ENCODE measurements at regions not wholly inside any gene's neighbourhood (a gene's known extent, or its start where the extent isn't known, plus 50 kb on each side); places are given as distances from the start of the nearest gene placed in this dataset.
A peak's percentile ranks its signal among the peaks of the same experiment; 100 is the strongest.

DNA sequence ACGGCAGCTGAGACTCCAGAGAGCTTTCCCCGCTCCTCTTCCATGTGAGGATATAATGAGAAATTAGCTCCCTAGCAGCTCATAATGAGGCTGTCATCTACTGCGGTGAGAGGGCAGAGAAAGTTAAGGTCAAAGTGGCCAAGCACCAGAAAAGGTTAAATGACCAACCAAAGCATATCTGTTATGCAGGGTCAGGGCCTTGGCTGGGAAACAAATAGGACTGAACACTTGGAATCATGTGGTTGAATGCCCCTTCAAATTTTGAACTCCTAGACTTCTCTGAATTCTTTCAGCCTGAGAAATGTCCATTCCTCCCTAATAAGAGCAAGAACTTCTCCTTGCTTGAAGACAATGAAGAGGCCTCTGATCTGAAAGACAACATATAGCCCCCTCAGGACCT, 115.9 kb downstream of the TM2D1 start:
- H3K27me3 ChIP-seq (ENCODE audit: insufficient read depth, low read length): no peaks in the 10 kb centered on the region
- no peaks in the 10 kb centered on the region for H3K79me2 ChIP-seq (ENCODE audit: insufficient read depth, low read length)
- no peaks in the 10 kb centered on the region for H3K36me3 ChIP-seq (ENCODE audit: insufficient read depth, low read length)
- H3K9me3 ChIP-seq (ENCODE audit: low read depth, low read length): no peaks in the 10 kb centered on the region
- no peak overlapping the region for H3K27ac ChIP-seq (ENCODE audit: low read depth, low read length)
- H3K4me1 ChIP-seq (ENCODE audit: insufficient read depth, low read length): peaks cover 14% of the 10 kb centered on the region
- H2AFZ ChIP-seq (ENCODE audit: low read length): no peak overlapping the region
- no peak overlapping the region for H3K4me2 ChIP-seq (ENCODE audit: insufficient read depth, low read length)
- no peak overlapping the region for H3K4me3 ChIP-seq (ENCODE audit: insufficient read depth, low read length)
- DNase-seq (ENCODE audit: insufficient read length, low spot score, missing footprints): no peak
- TF ChIP-seq, protein P1, sequence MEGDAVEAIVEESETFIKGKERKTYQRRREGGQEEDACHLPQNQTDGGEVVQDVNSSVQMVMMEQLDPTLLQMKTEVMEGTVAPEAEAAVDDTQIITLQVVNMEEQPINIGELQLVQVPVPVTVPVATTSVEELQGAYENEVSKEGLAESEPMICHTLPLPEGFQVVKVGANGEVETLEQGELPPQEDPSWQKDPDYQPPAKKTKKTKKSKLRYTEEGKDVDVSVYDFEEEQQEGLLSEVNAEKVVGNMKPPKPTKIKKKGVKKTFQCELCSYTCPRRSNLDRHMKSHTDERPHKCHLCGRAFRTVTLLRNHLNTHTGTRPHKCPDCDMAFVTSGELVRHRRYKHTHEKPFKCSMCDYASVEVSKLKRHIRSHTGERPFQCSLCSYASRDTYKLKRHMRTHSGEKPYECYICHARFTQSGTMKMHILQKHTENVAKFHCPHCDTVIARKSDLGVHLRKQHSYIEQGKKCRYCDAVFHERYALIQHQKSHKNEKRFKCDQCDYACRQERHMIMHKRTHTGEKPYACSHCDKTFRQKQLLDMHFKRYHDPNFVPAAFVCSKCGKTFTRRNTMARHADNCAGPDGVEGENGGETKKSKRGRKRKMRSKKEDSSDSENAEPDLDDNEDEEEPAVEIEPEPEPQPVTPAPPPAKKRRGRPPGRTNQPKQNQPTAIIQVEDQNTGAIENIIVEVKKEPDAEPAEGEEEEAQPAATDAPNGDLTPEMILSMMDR (IDR thresholded peaks at IDR 0.05; ENCODE audit: extremely low read depth, low read depth, low read length): no peak
- H4K20me1 ChIP-seq (ENCODE audit: insufficient read depth, low read length): no peaks in the 10 kb centered on the region

DNA sequence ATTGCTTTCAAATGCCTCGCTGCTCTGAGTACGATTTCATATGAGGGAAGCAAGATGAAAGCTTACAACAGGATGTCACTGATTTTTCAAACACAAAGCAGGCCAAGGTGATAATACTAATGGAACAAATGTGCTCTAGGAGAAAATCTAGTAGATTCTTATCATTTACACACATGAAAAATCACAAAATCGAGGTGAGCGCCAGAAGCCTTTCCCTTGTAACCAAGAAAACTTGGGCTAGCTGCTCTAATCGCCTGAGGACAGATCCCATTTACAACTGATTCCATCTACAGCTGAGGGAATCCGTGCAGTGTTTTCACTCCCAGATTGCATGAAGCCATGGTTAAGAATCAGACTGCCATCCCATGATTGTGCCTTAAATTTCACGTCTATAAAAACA, 117.5 kb downstream of the TM2D1 start:
- Histone ChIP-seq H3K79me2 (ENCODE audit: insufficient read depth, low read length) (no peaks in the 10 kb centered on the region), H3K36me3 (ENCODE audit: insufficient read depth, low read length) (no peaks in the 10 kb centered on the region), H3K27me3 (ENCODE audit: insufficient read depth, low read length) (no peaks in the 10 kb centered on the region), H2AFZ (ENCODE audit: low read length) (peak overlapping the region; percentile 85), H3K4me3 (ENCODE audit: insufficient read depth, low read length) (no peak overlapping the region), H3K4me2 (ENCODE audit: insufficient read depth, low read length) (no peak overlapping the region), H3K27ac (ENCODE audit: low read depth, low read length) (no peak overlapping the region), H3K9me3 (ENCODE audit: low read depth, low read length) (no peaks in the 10 kb centered on the region), H3K4me1 (ENCODE audit: insufficient read depth, low read length) (peaks cover 14% of the 10 kb centered on the region), H4K20me1 (ENCODE audit: insufficient read depth, low read length) (no peaks in the 10 kb centered on the region)
- DNase-seq (ENCODE audit: insufficient read length, low spot score, missing footprints): no peak
- TF ChIP-seq, protein P1 (IDR thresholded peaks at IDR 0.05; ENCODE audit: extremely low read depth, low read depth, low read length): no peak

DNA sequence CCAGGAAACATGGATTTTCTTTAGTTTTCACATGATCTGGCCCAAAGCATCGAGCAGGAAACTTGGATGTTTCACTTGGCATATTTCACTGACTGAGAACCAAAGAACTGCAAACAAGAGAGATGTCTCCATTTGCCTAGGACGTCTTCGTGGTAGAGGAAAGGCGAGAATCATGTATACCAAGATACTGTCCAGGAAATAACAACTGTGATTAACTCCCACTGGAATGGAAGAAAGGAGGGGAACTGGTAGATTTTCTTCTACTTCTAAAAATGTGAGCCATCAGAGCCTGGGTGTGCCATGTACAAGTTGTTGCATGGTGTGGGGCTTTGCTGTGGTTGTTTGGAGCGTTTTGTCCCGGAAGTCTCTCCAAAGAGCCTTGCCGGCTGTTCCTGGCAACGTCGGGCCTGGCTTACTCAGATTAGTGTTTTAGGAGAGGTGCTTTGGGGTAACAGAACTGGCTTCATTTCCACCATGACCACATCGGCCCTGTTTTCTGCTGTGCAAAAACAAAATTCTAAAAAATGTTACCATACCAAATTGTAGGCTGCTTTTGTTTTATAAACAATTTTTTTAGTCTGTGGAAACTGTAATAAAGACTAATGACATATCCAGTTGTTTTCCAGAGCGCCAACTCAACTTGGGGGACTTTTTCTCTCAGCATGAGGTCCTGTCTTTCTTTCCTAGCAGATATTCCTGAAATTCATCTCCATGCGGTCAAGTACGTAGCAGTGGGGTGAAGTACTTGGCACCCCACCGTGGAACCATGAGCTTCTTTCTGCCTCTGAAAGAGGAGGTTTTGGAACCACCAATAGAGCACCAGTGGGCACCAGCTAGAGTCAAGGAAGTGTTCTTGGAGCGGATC, 118.3 kb downstream of the TM2D1 start:
- Histone ChIP-seq H4K20me1 (ENCODE audit: insufficient read depth, low read length) (no peaks in the 10 kb centered on the region), H3K4me1 (ENCODE audit: insufficient read depth, low read length) (peaks cover 14% of the 10 kb centered on the region), H3K27ac (ENCODE audit: low read depth, low read length) (peak overlapping the region; percentile 77), H3K36me3 (ENCODE audit: insufficient read depth, low read length) (no peaks in the 10 kb centered on the region), H2AFZ (ENCODE audit: low read length) (peak overlapping the region; percentile 85), H3K4me3 (ENCODE audit: insufficient read depth, low read length) (peak overlapping the region; percentile 36), H3K9me3 (ENCODE audit: low read depth, low read length) (no peaks in the 10 kb centered on the region), H3K27me3 (ENCODE audit: insufficient read depth, low read length) (no peaks in the 10 kb centered on the region), H3K4me2 (ENCODE audit: insufficient read depth, low read length) (peak overlapping the region; percentile 76), H3K79me2 (ENCODE audit: insufficient read depth, low read length) (no peaks in the 10 kb centered on the region)
- DNase-seq (ENCODE audit: insufficient read length, low spot score, missing footprints): no peak
- TF ChIP-seq, protein P1 (IDR thresholded peaks at IDR 0.05; ENCODE audit: extremely low read depth, low read depth, low read length): no peak

DNA sequence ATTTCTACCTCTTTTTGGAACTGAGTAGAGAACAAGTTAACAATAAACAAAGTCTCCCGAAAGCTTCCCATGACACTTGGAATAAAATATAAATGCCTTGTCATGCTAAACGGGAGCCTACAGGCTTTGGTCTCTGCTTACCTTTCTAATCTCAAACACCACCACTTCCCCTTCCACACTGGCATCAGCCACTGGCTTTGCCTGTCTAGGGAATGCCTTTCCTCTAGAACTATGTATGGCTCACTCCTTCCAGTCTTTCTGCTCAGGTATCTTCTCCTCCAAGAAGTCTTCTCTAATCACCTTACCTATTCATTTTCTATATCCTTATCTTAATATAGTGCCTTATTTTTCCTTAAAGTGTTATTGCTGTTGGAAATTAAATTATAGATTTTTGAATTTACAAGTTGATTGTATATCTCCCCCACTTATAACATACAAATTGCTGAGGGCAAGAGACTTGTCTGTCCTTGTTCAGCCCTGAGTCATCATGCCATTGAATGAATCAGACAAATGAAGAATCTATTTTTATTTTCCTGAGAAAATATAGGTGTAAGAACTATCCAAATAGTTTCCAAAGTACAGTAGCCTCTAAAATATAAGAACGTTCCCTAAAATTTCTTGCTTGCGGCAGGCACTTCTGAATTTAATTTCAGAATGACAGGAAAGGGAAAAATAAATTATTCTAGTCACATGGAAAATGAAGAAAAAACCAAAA, 119.2 kb downstream of the TM2D1 start:
- H3K4me3 ChIP-seq (ENCODE audit: insufficient read depth, low read length): peak overlapping the region; percentile 36
- H3K27me3 ChIP-seq (ENCODE audit: insufficient read depth, low read length): no peaks in the 10 kb centered on the region
- peak overlapping the region; percentile 76 for H3K4me2 ChIP-seq (ENCODE audit: insufficient read depth, low read length)
- no peak for DNase-seq (ENCODE audit: insufficient read length, low spot score, missing footprints)
- peak overlapping the region; percentile 85 for H2AFZ ChIP-seq (ENCODE audit: low read length)
- no peaks in the 10 kb centered on the region for H3K9me3 ChIP-seq (ENCODE audit: low read depth, low read length)
- H3K36me3 ChIP-seq (ENCODE audit: insufficient read depth, low read length): no peaks in the 10 kb centered on the region
- no peaks in the 10 kb centered on the region for H4K20me1 ChIP-seq (ENCODE audit: insufficient read depth, low read length)
- peak overlapping the region; percentile 77 for H3K27ac ChIP-seq (ENCODE audit: low read depth, low read length)
- TF ChIP-seq, protein P1 (IDR thresholded peaks at IDR 0.05; ENCODE audit: extremely low read depth, low read depth, low read length): no peak
- H3K79me2 ChIP-seq (ENCODE audit: insufficient read depth, low read length): no peaks in the 10 kb centered on the region
- H3K4me1 ChIP-seq (ENCODE audit: insufficient read depth, low read length): peaks cover 14% of the 10 kb centered on the region
